22Rv1 (cell line): ENCODE measurements at regions not wholly inside any gene's neighbourhood (a gene's known extent, or its start where the extent isn't known, plus 50 kb on each side); places are given as distances from the start of the nearest gene placed in this dataset.

Experiments
- ZFX ChIP-seq: fragments of 450-650 bp; IDR thresholded peaks from 2 replicates; pipeline ENCODE4 v1.6.1; 2017; ENCODE audit warnings: antibody characterized with exemption, borderline replicate concordance
- TF ChIP-seq, protein P1 (sequence below): fragments of 450-650 bp; IDR thresholded peaks from 2 replicates; pipeline ENCODE4 v1.5.1; 2017; ENCODE audit warnings: mild to moderate bottlenecking

DNA sequence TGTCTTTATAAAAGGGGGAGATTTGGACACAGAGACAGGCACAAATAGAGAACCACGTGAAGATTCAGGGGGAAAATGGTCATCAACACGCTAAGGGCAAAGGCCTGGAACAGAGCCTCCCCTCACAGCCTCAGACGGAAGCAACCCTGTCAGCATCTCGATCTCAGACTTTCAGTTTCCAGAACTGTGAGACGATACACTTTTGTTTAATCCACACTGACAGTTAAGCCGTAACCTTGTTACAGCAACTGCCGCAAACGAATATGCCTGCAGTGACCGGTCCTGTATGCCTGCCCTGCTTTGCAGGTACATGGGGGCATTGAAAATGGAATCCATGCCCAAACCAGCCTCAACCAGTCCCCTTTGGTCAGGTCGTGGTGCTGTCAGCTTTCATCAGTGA lies 139.5 kb downstream of the ATPSCKMT start:
- TF ChIP-seq, protein P1, sequence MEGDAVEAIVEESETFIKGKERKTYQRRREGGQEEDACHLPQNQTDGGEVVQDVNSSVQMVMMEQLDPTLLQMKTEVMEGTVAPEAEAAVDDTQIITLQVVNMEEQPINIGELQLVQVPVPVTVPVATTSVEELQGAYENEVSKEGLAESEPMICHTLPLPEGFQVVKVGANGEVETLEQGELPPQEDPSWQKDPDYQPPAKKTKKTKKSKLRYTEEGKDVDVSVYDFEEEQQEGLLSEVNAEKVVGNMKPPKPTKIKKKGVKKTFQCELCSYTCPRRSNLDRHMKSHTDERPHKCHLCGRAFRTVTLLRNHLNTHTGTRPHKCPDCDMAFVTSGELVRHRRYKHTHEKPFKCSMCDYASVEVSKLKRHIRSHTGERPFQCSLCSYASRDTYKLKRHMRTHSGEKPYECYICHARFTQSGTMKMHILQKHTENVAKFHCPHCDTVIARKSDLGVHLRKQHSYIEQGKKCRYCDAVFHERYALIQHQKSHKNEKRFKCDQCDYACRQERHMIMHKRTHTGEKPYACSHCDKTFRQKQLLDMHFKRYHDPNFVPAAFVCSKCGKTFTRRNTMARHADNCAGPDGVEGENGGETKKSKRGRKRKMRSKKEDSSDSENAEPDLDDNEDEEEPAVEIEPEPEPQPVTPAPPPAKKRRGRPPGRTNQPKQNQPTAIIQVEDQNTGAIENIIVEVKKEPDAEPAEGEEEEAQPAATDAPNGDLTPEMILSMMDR: no peak
- no peak for TF ChIP-seq ZFX
